Aorta (tissue), 5 donors: ENCODE measurements at regions not wholly inside any gene's neighbourhood (a gene's known extent, or its start where the extent isn't known, plus 50 kb on each side); places are given as distances from the start of the nearest gene placed in this dataset.
A peak's percentile ranks its signal among the peaks of the same experiment; 100 is the strongest.
"Not testable (repeated sequence)": the region's sequence is repeated elsewhere in the genome, so short reads cannot be mapped to it uniquely, and the experiment has no call there.

Experiments
- ATAC-seq: fragments of 200-7000 bp; cut with Tn5 transposase; one replicate; pipeline ENCODE4 v1.9.1; 2022; ENCODE audit warnings: moderate library complexity; ENCODE audit not compliant: low FRiP score
- DNase-seq, 2 donors: peaks; one replicate each; pipeline ENCODE4 v3.0.0-alpha.2; 2020
- H3K27ac ChIP-seq, 2 donors: one replicate each; pipeline ENCODE4 v1.5.1; 2013; ENCODE audit warnings: low read length in 2 of 2, mild to moderate bottlenecking in 2 of 2, moderate library complexity in 2 of 2, control low read depth in 1 of 2, inconsistent platforms in 1 of 2, low read depth in 1 of 2
- H3K27me3 ChIP-seq, 2 donors: one replicate each; pipeline ENCODE4 v1.6.1; 2013; ENCODE audit warnings: control low read depth in 1 of 2, low read length in 1 of 2, mild to moderate bottlenecking in 1 of 2, moderate library complexity in 1 of 2; ENCODE audit not compliant: insufficient read depth in 2 of 2, control insufficient read depth in 1 of 2
- H3K36me3 ChIP-seq, 2 donors: one replicate each; pipeline ENCODE4 v1.6.1; 2013; ENCODE audit warnings: control low read depth in 1 of 2, low read length in 1 of 2, mild to moderate bottlenecking in 1 of 2; ENCODE audit not compliant: insufficient read depth in 2 of 2, control insufficient read depth in 1 of 2
- H3K4me1 ChIP-seq, 2 donors: one replicate each; pipeline ENCODE4 v1.6.1; 2013; ENCODE audit warnings: low read length in 2 of 2, control low read depth in 1 of 2, mild to moderate bottlenecking in 1 of 2, moderate library complexity in 1 of 2; ENCODE audit not compliant: insufficient read depth in 2 of 2, control insufficient read depth in 1 of 2
- H3K4me3 ChIP-seq, 2 donors: one replicate each; pipeline ENCODE4 v1.5.1; 2013; ENCODE audit warnings: low read length in 2 of 2, control low read depth in 1 of 2, mild to moderate bottlenecking in 1 of 2
- H3K9me3 ChIP-seq: one replicate; pipeline ENCODE4 v1.6.1; 2013; ENCODE audit warnings: mild to moderate bottlenecking, low read length; ENCODE audit not compliant: control insufficient read depth
- WGBS, 2 donors: extraction: QIAGEN DNeasy Blood & Tissue Kit; methylation state at CpG; one replicate each; pipeline ENCODE4 v1.1.7; 2013; 5-methylcytosine and 5-hydroxymethylcytosine counted together
- intact Hi-C, 2 donors: fragments of 100-400 bp; cut with DNase I; formaldehyde crosslinking; loops; one replicate each; pipeline versions ENCODE4 v1.14.2 to v1.15.0; 2022
- donor health status: healthy with polysubstance abuse.
- donor health status: Bipolar disorder and iron deficiency.
- donor health status: DM: no; HTN: no; CAD: no.
- donor health status: DM: no; HTN: no; CAD: no.
- donor health status: DM: yes; HTN: yes; CAD: no.

DNA sequence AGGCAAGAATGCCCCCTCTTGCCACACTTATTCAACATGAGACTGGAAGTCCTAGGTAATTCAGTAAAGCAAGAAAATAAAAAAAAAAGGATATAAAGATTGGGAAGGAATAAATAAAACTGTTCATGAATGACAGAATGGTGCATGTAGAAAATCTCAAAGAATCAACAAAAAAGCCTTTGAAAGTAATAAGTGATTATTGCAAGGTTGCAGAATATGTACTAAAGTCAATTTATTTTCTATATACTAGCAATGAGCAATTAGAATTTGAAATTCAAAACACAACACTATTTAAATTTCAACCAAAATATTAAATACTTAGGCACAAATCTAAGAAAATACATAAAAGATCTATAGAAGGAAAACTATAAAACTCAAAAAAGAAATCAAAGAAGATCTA, 58.6 kb downstream of the MAGEA10 start:
- H3K4me1 ChIP-seq, result no peaks in the 10 kb centered on the region
- intact Hi-C loops, result no loop called here
- H3K4me3 ChIP-seq, result no peak overlapping the region
- H3K36me3 ChIP-seq, result no peaks in the 10 kb centered on the region
- no peaks in the 10 kb centered on the region for H3K27me3 ChIP-seq
- no peak overlapping the region for H3K27ac ChIP-seq
- ATAC-seq, result no peak
- DNase-seq, result no peak
- H3K9me3 ChIP-seq, result no peaks in the 10 kb centered on the region

DNA sequence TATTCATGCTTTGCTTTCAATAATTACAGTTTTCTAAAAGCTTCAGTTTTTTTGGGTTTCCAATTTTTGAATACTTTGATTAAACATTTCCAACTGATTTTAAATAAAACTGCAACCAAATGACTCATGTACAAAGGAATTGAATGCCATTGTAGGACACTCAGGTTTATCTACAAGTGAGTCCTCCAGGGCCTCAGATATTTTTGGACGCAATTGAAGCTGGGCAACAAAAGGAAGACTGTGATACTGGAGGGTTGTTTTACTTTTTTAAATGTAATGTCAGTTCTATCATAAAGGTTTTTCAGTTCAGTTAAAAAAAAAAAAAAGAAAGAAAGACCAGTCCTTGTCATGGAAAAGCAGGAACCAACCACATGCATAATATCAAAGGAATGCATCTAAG, 64.2 kb downstream of the MAGEA10 start:
- Histone ChIP-seq H3K4me3 (no peak overlapping the region), H3K36me3 (no peaks in the 10 kb centered on the region), H3K4me1 (no peaks in the 10 kb centered on the region), H3K27ac (no peak overlapping the region), H3K9me3 (no peaks in the 10 kb centered on the region), H3K27me3 (no peaks in the 10 kb centered on the region)
- ATAC-seq (no peak), DNase-seq (no peak)
- 49 to 56% methylated on average over 1 of the region's 1 CpG for WGBS, 2 donors
- intact Hi-C loops, result no loop called here

DNA sequence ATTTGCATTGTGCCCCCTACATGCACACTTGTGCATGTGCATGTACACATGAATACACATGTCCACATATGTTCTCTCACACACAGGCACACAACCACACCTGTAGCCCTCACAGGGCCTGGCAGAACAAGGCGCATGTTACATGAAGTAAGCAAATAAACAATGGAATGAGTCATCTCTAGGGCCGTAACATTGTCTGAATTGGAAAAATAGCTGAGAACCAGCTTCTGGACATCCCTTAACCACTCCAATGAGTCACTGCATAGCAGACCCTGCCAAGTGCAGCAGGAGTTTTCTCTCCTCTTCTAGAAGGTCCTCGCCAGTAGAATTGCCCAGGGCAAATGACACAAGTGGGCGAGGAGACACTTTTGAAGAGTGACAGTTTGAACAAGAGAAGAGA, 66.1 kb downstream of the MAGEA10 start:
- Histone ChIP-seq H3K27ac (no peak overlapping the region), H3K36me3 (no peaks in the 10 kb centered on the region), H3K9me3 (no peaks in the 10 kb centered on the region), H3K4me3 (no peak overlapping the region), H3K27me3 (no peaks in the 10 kb centered on the region), H3K4me1 (no peaks in the 10 kb centered on the region)
- peak in 1 of 2 donors; percentile 48 for DNase-seq
- intact Hi-C loops, result no loop called here
- ATAC-seq, result no peak
- 38 to 44% methylated on average over 4 of the region's 4 CpGs for WGBS, 2 donors

DNA sequence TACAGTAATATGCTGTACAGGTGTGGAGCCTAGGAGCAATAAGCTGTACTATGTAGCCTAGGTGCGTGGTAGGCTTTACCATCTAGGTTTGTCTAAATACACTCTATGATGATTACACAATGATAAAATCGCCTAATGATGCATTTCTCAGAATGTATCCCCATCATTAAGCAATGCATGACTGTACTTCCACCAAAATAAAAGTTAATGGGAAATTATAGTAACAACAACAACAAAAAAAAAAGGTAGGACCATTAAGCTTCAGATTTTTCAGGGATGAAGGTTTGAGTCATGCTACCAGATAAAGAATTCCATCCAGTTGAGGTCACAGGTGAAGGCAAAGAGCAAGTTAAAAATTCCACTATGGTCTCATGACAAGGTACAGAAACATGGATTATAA, 68.2 kb downstream of the MAGEA10 start:
- ATAC-seq, result no peak

DNA sequence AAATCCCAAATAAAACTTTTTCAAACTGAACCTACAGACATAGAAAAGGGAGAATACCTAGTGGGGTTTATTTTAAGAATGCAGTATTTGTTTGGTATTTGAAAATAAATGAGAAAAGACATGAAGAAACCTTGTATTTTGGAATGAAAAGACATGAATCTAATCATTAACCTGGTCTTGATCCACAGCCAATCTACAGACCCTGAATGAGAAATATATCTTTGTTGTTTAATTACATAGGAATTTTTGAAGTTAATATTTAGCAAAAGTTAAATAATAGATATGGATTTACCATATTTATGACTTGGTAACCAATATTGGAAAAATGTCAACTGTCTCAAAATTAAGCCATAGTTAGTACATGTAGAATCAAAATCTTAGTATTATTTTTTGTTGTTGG, 76.8 kb downstream of the MAGEA10 start:
- Histone ChIP-seq H3K27ac (no peak overlapping the region), H3K9me3 (no peaks in the 10 kb centered on the region), H3K36me3 (no peaks in the 10 kb centered on the region), H3K4me3 (no peak overlapping the region), H3K4me1 (no peaks in the 10 kb centered on the region), H3K27me3 (no peaks in the 10 kb centered on the region)
- DNase-seq (no peak), ATAC-seq (no peak)
- intact Hi-C loops, result no loop called here

More for the DNA sequence above, 68.2 kb downstream of the MAGEA10 start:
- Histone ChIP-seq H3K4me1 (no peaks in the 10 kb centered on the region), H3K27ac (no peak overlapping the region), H3K36me3 (no peaks in the 10 kb centered on the region), H3K27me3 (no peaks in the 10 kb centered on the region), H3K4me3 (no peak overlapping the region), H3K9me3 (no peaks in the 10 kb centered on the region)
- WGBS, 2 donors, result 57 to 79% methylated on average over 2 of the region's 2 CpGs
- intact Hi-C loops, result no loop called here
- DNase-seq, result no peak

DNA sequence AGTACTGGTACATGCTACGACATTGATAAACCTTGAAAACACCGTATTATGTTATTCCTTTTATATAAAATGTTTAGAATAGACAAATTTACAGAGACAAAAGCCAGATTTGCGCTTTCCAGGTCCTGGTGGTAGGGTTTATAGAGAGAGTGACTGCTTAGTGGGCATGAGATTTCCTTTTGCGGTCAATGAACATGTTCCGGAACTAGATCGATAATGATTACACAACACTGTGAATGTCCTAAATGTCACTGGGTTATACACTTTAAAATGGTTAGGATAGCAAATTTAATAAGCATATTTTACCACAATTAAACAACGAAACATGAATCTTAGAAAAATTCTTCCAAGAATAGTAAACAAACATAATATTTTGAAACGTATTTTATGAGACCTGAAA, 77.3 kb downstream of the MAGEA10 start:
- Histone ChIP-seq H3K4me1 (no peaks in the 10 kb centered on the region), H3K4me3 (no peak overlapping the region), H3K27ac (no peak overlapping the region), H3K36me3 (no peaks in the 10 kb centered on the region), H3K27me3 (no peaks in the 10 kb centered on the region), H3K9me3 (no peaks in the 10 kb centered on the region)
- ATAC-seq (no peak), DNase-seq (no peak)
- intact Hi-C loops, result no loop called here
- 72 to 85% methylated on average over 8 of the region's 8 CpGs for WGBS, 2 donors

DNA sequence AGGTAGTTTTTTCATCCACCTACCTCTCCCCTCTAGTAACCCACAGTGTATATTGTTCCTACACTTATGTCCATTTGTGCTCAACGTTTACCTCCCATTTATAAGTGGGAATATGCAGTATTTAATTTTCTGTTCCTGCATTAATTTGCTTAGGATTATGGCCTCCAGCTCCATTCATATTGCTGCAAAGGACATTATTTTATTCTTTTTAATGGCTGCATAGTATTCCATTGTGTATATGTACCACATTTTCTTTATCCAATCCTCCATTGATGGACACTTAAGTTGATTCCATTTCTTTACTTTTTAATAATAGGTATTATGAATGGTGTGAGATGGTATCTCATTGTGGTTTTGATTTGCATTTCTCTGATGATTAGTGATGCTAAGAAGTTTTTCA, 76.1 kb upstream of the GABRE start:
- ATAC-seq, intact Hi-C loops: not testable (repeated sequence)
- WGBS, 2 donors, result 44 to 69% methylated on average over 1 of the region's 1 CpG

DNA sequence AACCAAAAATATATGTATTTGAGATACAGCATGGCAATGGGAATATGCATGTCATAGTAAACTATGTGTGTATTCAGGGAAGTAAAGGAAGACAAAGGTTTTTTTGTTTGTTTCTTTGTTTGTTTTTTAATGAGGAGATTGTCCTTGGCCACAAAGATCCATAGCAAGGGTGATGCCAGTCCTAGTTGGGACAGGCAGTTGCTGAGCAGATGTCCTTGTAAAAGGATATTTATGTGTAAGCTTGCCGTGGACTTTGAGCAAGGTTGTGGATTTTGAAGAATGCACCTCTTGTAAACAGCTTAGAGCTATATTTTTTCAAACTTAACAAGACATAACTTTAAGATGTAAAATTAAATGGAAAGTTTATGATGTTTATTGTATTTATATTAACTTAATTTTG, 69.9 kb upstream of the GABRE start:
- no peaks in the 10 kb centered on the region for H3K36me3 ChIP-seq
- no peaks in the 10 kb centered on the region for H3K4me1 ChIP-seq
- WGBS, 2 donors, result 75 to 80% methylated on average over 1 of the region's 1 CpG
- H3K27me3 ChIP-seq, result no peaks in the 10 kb centered on the region
- intact Hi-C loops, result no loop called here
- H3K9me3 ChIP-seq, result no peaks in the 10 kb centered on the region
- no peak for ATAC-seq
- no peak for DNase-seq
- H3K4me3 ChIP-seq, result no peak overlapping the region
- H3K27ac ChIP-seq, result no peak overlapping the region

More for the DNA sequence above, 76.1 kb upstream of the GABRE start:
- DNase-seq, H3K4me1 ChIP-seq, H3K36me3 ChIP-seq, H3K9me3 ChIP-seq, H3K27ac ChIP-seq, H3K27me3 ChIP-seq, H3K4me3 ChIP-seq: not testable (repeated sequence)

DNA sequence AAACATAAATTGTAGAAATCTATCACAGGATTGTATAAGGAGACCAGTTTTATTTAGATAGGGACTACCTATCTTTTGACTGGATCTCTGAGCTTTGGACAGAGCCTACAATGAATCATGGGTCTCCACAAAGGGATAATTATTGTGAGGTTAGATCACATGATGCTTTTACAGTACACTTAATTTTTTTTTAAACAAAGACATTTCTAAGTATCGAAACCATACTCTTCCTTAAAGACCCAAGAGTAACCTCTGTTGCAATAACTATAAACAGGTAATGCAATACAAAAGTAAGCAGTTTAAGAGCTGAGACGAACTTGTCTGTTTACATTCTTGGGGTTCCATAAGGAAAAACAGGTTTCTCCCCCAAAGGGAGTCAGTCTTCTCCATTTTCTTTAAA, 64.3 kb upstream of the GABRE start:
- intact Hi-C loops, result no loop called here
- no peak overlapping the region for H3K4me3 ChIP-seq
- H3K9me3 ChIP-seq, result no peaks in the 10 kb centered on the region
- ATAC-seq, result no peak
- DNase-seq, result no peak
- no peaks in the 10 kb centered on the region for H3K4me1 ChIP-seq
- no peaks in the 10 kb centered on the region for H3K36me3 ChIP-seq
- H3K27me3 ChIP-seq, result no peaks in the 10 kb centered on the region
- no peak overlapping the region for H3K27ac ChIP-seq
- WGBS, 2 donors, result 64 to 84% methylated on average over 2 of the region's 2 CpGs
